ENCODE measurements at regions not wholly inside any gene's neighbourhood (a gene's known extent, or its start where the extent isn't known, plus 50 kb on each side); places are given as distances from the start of the nearest gene placed in this dataset.

GRCh38 chr3:45309876-45310275 lies 78.5 kb upstream of the LARS2 start:
- no peak overlapping the region for H3K4me3 ChIP-seq (replicated peaks; ENCODE audit: insufficient read depth, low read length)
- DNase-seq (ENCODE audit: low read depth in 1 of 2, low spot score in 1 of 2): no peak
- no peak overlapping the region for H3K27ac ChIP-seq (replicated peaks)
- no peaks in the 10 kb centered on the region for H3K27me3 ChIP-seq (ENCODE audit: insufficient read depth, poor library complexity, severe bottlenecking)
- TF ChIP-seq SPI1 (IDR thresholded peaks at IDR 0.05; ENCODE audit: borderline replicate concordance, low read depth): no peak
- TF ChIP-seq POLR2AphosphoS5 (IDR thresholded peaks at IDR 0.05; ENCODE audit: low read depth): no peak
- TF ChIP-seq, protein P1, sequence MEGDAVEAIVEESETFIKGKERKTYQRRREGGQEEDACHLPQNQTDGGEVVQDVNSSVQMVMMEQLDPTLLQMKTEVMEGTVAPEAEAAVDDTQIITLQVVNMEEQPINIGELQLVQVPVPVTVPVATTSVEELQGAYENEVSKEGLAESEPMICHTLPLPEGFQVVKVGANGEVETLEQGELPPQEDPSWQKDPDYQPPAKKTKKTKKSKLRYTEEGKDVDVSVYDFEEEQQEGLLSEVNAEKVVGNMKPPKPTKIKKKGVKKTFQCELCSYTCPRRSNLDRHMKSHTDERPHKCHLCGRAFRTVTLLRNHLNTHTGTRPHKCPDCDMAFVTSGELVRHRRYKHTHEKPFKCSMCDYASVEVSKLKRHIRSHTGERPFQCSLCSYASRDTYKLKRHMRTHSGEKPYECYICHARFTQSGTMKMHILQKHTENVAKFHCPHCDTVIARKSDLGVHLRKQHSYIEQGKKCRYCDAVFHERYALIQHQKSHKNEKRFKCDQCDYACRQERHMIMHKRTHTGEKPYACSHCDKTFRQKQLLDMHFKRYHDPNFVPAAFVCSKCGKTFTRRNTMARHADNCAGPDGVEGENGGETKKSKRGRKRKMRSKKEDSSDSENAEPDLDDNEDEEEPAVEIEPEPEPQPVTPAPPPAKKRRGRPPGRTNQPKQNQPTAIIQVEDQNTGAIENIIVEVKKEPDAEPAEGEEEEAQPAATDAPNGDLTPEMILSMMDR (IDR thresholded peaks at IDR 0.05; ENCODE audit: insufficient read depth, low read length): no peak
- TF ChIP-seq, protein P2, sequence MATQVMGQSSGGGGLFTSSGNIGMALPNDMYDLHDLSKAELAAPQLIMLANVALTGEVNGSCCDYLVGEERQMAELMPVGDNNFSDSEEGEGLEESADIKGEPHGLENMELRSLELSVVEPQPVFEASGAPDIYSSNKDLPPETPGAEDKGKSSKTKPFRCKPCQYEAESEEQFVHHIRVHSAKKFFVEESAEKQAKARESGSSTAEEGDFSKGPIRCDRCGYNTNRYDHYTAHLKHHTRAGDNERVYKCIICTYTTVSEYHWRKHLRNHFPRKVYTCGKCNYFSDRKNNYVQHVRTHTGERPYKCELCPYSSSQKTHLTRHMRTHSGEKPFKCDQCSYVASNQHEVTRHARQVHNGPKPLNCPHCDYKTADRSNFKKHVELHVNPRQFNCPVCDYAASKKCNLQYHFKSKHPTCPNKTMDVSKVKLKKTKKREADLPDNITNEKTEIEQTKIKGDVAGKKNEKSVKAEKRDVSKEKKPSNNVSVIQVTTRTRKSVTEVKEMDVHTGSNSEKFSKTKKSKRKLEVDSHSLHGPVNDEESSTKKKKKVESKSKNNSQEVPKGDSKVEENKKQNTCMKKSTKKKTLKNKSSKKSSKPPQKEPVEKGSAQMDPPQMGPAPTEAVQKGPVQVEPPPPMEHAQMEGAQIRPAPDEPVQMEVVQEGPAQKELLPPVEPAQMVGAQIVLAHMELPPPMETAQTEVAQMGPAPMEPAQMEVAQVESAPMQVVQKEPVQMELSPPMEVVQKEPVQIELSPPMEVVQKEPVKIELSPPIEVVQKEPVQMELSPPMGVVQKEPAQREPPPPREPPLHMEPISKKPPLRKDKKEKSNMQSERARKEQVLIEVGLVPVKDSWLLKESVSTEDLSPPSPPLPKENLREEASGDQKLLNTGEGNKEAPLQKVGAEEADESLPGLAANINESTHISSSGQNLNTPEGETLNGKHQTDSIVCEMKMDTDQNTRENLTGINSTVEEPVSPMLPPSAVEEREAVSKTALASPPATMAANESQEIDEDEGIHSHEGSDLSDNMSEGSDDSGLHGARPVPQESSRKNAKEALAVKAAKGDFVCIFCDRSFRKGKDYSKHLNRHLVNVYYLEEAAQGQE (IDR thresholded peaks at IDR 0.05; ENCODE audit: insufficient replicate concordance, low read depth): no peak
- TF ChIP-seq GABPA (IDR thresholded peaks at IDR 0.05; ENCODE audit: low read depth): no peak

DNA sequence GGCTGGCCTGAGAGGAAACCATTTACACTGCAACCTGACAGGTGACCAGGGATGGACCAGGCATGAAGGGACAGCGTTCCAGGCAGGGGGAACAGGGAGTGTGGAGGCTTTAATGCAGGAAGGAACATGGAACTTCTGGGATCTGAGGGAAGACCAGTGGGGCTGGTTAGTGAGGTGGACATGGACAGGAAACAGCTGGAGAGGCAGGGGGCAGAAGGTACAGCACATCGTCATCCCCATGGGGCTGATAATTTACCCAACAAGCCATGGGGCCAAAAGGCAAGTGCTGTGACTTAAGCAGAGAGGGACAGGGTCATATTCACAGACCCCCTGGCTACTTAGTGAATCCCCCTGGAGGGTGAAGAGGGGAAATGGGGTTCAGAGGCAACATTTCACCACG lies 77.0 kb upstream of the LARS2 start:
- no peak overlapping the region for H3K27ac ChIP-seq (replicated peaks)
- TF ChIP-seq, protein P2 (IDR thresholded peaks at IDR 0.05; ENCODE audit: insufficient replicate concordance, low read depth): no peak
- TF ChIP-seq SPI1 (IDR thresholded peaks at IDR 0.05; ENCODE audit: borderline replicate concordance, low read depth) (no peak), GABPA (IDR thresholded peaks at IDR 0.05; ENCODE audit: low read depth) (no peak), POLR2AphosphoS5 (IDR thresholded peaks at IDR 0.05; ENCODE audit: low read depth) (no peak)
- TF ChIP-seq, protein P1 (IDR thresholded peaks at IDR 0.05; ENCODE audit: insufficient read depth, low read length): no peak
- H3K4me3 ChIP-seq (replicated peaks; ENCODE audit: insufficient read depth, low read length): no peak overlapping the region
- DNase-seq (ENCODE audit: low read depth in 1 of 2, low spot score in 1 of 2): no peak
- no peaks in the 10 kb centered on the region for H3K27me3 ChIP-seq (ENCODE audit: insufficient read depth, poor library complexity, severe bottlenecking)

GRCh38 chr3:45311953-45312801 lies 76.2 kb upstream of the LARS2 start:
- TF ChIP-seq, protein P1 (IDR thresholded peaks at IDR 0.05; ENCODE audit: insufficient read depth, low read length): no peak
- TF ChIP-seq SPI1 (IDR thresholded peaks at IDR 0.05; ENCODE audit: borderline replicate concordance, low read depth) (no peak), POLR2AphosphoS5 (IDR thresholded peaks at IDR 0.05; ENCODE audit: low read depth) (no peak), GABPA (IDR thresholded peaks at IDR 0.05; ENCODE audit: low read depth) (no peak)
- TF ChIP-seq, protein P2 (IDR thresholded peaks at IDR 0.05; ENCODE audit: insufficient replicate concordance, low read depth): no peak
- Histone ChIP-seq H3K4me3 (replicated peaks; ENCODE audit: insufficient read depth, low read length) (no peak overlapping the region), H3K27me3 (ENCODE audit: insufficient read depth, poor library complexity, severe bottlenecking) (no peaks in the 10 kb centered on the region), H3K27ac (replicated peaks) (no peak overlapping the region)
- DNase-seq (ENCODE audit: low read depth in 1 of 2, low spot score in 1 of 2): no peak
